ENCODE measurements at regions not wholly inside any gene's neighbourhood (a gene's known extent, or its start where the extent isn't known, plus 50 kb on each side); places are given as distances from the start of the nearest gene placed in this dataset.

DNA sequence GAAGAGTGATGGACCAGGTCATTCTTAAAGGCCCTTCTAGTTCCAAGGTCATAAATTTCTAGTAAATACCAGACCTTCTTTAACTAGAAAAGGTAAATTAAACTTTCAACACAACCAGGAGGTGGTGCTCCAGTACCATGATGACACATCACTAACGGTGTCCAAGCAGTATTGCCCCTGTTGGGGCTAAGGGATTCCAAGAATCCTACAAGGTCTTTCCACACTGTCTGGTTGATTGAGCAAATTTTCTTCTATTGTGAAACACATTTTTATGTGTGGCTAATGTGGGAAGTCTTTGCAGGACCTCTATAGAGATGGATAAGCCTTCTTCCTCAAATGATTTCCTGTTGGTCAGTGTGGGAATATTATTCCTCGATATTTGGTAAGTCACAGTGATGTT is 459.6 kb upstream of the PAPPA start:
- no peaks in the 10 kb centered on the region for H3K4me1 ChIP-seq (ENCODE audit: insufficient read depth, low read length)
- H3K79me1 ChIP-seq (ENCODE audit: insufficient read depth, low read depth, low read length, poor library complexity, severe bottlenecking) = no peaks in the 10 kb centered on the region
- H4K8ac ChIP-seq (replicated peaks; ENCODE audit: insufficient read length, low read depth, low read length) = no peak overlapping the region
- H3K9me3 ChIP-seq (ENCODE audit: control insufficient read depth, low read depth, low read length) = no peaks in the 10 kb centered on the region
- no peak overlapping the region for H3K4ac ChIP-seq (ENCODE audit: low read depth, low read length)
- H3K56ac ChIP-seq (ENCODE audit: insufficient read length, low read depth, low read length) = no peak overlapping the region
- no peak overlapping the region for H3T11ph ChIP-seq (ENCODE audit: low read length)
- no peak overlapping the region for H2AK5ac ChIP-seq (ENCODE audit: insufficient read length, low read length)
- H3K14ac ChIP-seq (ENCODE audit: insufficient read depth, low read length) = no peak overlapping the region
- Mint-ChIP-seq H3K4me3 (no peak overlapping the region), H3K36me3 (ENCODE audit: insufficient read depth in 1 of 3, low read depth in 3 of 3) (no peaks in the 10 kb centered on the region), H3K27me3 (ENCODE audit: low read depth) (no peaks in the 10 kb centered on the region), H3K4me1 (peaks cover 3% of the 10 kb centered on the region in 2 experiments; a peak in 2 of 4 replicates), H3K9me3 (no peaks in the 10 kb centered on the region), H3K27ac (no peak overlapping the region)
- H2BK120ac ChIP-seq (ENCODE audit: low read depth, low read length, poor library complexity, severe bottlenecking) = no peak overlapping the region
- no peak overlapping the region for H3K27ac ChIP-seq (ENCODE audit: insufficient read length, low read depth, low read length)
- WGBS (ENCODE audit: extremely low coverage, insufficient read length, low lambda C conversion rate) = no CpG with 5 or more reads among the region's 2 CpGs
- H3K9ac ChIP-seq (ENCODE audit: extremely low read depth, insufficient read length, low read length) = no peak overlapping the region
- no peak overlapping the region for H2AFZ ChIP-seq (ENCODE audit: low read length)
- no peaks in the 10 kb centered on the region for H3K27me3 ChIP-seq (ENCODE audit: insufficient read depth, low read length)
- no peak overlapping the region for H2BK12ac ChIP-seq (ENCODE audit: insufficient read length, low read depth, low read length)
- TF ChIP-seq CTCF (conservative IDR thresholded peaks at IDR 0.05) = peak; percentile 75
- H4K20me1 ChIP-seq (ENCODE audit: control insufficient read depth, insufficient read depth, insufficient read length) = no peaks in the 10 kb centered on the region
- DNase-seq = peak; percentile 49
- no peak overlapping the region for H2BK20ac ChIP-seq (ENCODE audit: low read depth, low read length, poor library complexity, severe bottlenecking)
- no peak overlapping the region for H3K18ac ChIP-seq (ENCODE audit: insufficient read length, low read depth, low read length)
- H3K4me2 ChIP-seq (ENCODE audit: insufficient read depth, insufficient read length, low read length) = no peak overlapping the region
- no peak overlapping the region for H3K23ac ChIP-seq (ENCODE audit: insufficient read length, low read depth, low read length)
- no peak overlapping the region for H2BK5ac ChIP-seq (ENCODE audit: insufficient read length, low read length)
- H4K5ac ChIP-seq (ENCODE audit: insufficient read length, low read depth, low read length) = no peak overlapping the region
- H4K91ac ChIP-seq (ENCODE audit: insufficient read length, low read depth, low read length) = no peak overlapping the region
- H3K23me2 ChIP-seq (ENCODE audit: insufficient read length, low read depth, low read length, poor library complexity, severe bottlenecking) = no peaks in the 10 kb centered on the region
- no peaks in the 10 kb centered on the region for H3K79me2 ChIP-seq (ENCODE audit: insufficient read depth, low read length)
- no peak overlapping the region for H2BK15ac ChIP-seq (ENCODE audit: low read depth, low read length)
